ENCODE measurements at regions not wholly inside any gene's neighbourhood (a gene's known extent, or its start where the extent isn't known, plus 50 kb on each side); places are given as distances from the start of the nearest gene placed in this dataset.

DNA sequence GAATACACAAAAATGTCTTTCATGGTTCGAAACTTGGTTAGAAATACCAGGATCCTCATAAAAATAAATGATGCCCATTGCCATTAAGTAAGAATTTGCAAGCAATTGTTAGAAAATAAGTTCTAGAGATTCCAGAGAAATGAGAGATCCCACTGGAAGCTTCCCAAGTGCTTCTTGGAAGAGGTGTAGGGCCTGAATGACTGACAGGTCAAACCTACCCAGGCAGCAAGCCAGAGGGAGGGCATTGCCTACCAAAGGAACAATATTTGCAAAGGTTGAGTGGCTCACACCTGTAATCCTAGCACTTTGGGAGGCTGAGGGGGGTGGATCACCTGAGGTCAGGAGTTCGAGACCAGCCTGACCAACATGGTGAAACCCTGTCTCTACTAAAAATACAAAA, 777.0 kb upstream of the WWC1 start:
- Histone ChIP-seq H3K9me3 (ENCODE audit: insufficient read depth, low read length) (no peaks in the 10 kb centered on the region), H3K4me3 (ENCODE audit: insufficient read depth, low read length, poor library complexity, severe bottlenecking) (no peak overlapping the region), H3K9ac (ENCODE audit: low read length) (no peak overlapping the region), H3K27me3 (ENCODE audit: low read length) (no peaks in the 10 kb centered on the region), H3K36me3 (ENCODE audit: low read length) (no peaks in the 10 kb centered on the region), H4K20me1 (ENCODE audit: low read depth, low read length) (no peaks in the 10 kb centered on the region), H3F3A (ENCODE audit: insufficient read depth) (no peaks in the 10 kb centered on the region), H3K4me2 (ENCODE audit: low read depth, low read length, poor library complexity, severe bottlenecking) (no peak overlapping the region), H2AFZ (ENCODE audit: low read depth, low read length, severe bottlenecking) (no peak overlapping the region), H3K79me2 (ENCODE audit: insufficient read depth, low read length) (no peaks in the 10 kb centered on the region), H3K27ac (ENCODE audit: low read depth, low read length) (no peak overlapping the region), H3K9me2 (replicated peaks; ENCODE audit: insufficient read depth, low read length) (no peaks in the 10 kb centered on the region)
- no peak for TF ChIP-seq EZH2phosphoT487 (conservative IDR thresholded peaks at IDR 0.05; ENCODE audit: low read length)
- TF ChIP-seq, protein P1, sequence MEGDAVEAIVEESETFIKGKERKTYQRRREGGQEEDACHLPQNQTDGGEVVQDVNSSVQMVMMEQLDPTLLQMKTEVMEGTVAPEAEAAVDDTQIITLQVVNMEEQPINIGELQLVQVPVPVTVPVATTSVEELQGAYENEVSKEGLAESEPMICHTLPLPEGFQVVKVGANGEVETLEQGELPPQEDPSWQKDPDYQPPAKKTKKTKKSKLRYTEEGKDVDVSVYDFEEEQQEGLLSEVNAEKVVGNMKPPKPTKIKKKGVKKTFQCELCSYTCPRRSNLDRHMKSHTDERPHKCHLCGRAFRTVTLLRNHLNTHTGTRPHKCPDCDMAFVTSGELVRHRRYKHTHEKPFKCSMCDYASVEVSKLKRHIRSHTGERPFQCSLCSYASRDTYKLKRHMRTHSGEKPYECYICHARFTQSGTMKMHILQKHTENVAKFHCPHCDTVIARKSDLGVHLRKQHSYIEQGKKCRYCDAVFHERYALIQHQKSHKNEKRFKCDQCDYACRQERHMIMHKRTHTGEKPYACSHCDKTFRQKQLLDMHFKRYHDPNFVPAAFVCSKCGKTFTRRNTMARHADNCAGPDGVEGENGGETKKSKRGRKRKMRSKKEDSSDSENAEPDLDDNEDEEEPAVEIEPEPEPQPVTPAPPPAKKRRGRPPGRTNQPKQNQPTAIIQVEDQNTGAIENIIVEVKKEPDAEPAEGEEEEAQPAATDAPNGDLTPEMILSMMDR (IDR thresholded peaks at IDR 0.05; ENCODE audit: insufficient read depth, low read length, poor library complexity, severe bottlenecking): no peak

DNA sequence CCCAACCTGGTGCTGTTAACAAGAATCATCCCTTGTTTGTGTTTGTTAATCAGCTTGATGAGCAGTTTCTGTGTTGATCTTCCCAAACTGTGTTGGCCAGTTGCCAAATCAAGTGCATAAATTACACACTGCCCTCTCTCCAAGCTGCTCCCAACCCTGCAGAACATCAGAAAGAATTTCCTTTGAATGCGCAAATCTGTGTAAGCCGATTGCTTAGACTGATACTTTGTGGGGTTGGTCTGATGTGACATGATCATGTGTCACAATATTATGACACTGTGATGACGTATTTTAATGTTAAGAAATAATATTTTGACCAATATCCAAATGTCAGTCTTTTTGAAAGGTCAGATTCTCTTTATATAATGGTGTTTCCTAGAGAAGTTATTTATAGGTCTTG, 766.4 kb upstream of the WWC1 start:
- no peaks in the 10 kb centered on the region for H4K20me1 ChIP-seq (ENCODE audit: low read depth, low read length)
- H3K27ac ChIP-seq (ENCODE audit: low read depth, low read length): no peak overlapping the region
- H3K79me2 ChIP-seq (ENCODE audit: insufficient read depth, low read length): no peaks in the 10 kb centered on the region
- H3K4me3 ChIP-seq (ENCODE audit: insufficient read depth, low read length, poor library complexity, severe bottlenecking): no peak overlapping the region
- H3K9ac ChIP-seq (ENCODE audit: low read length): no peak overlapping the region
- H3K9me2 ChIP-seq (replicated peaks; ENCODE audit: insufficient read depth, low read length): no peaks in the 10 kb centered on the region
- no peaks in the 10 kb centered on the region for H3K27me3 ChIP-seq (ENCODE audit: low read length)
- H3K36me3 ChIP-seq (ENCODE audit: low read length): no peaks in the 10 kb centered on the region
- H3K9me3 ChIP-seq (ENCODE audit: insufficient read depth, low read length): no peaks in the 10 kb centered on the region
- TF ChIP-seq, protein P1 (IDR thresholded peaks at IDR 0.05; ENCODE audit: insufficient read depth, low read length, poor library complexity, severe bottlenecking): no peak
- TF ChIP-seq EZH2phosphoT487 (conservative IDR thresholded peaks at IDR 0.05; ENCODE audit: low read length): no peak
- H3K4me2 ChIP-seq (ENCODE audit: low read depth, low read length, poor library complexity, severe bottlenecking): no peak overlapping the region
- H3F3A ChIP-seq (ENCODE audit: insufficient read depth): no peaks in the 10 kb centered on the region
- H2AFZ ChIP-seq (ENCODE audit: low read depth, low read length, severe bottlenecking): no peak overlapping the region

DNA sequence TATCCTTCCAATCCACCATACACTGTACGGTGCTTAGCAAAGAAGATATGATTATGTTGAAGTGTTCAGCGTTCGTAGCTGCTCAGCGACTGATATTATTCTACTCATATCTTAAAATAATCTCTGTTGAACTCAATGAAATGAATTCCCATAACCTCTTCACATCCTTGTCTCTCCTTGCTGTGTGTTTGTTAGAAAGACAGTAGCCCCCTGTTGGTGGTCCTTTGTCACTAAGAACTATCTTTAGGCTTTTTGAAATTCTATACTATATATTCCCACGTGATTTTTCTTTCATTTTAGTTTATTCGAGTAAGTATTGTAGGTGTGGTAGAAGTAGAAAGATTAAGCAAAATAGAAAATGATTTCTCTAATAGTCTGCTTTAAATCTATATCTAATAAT, 762.8 kb upstream of the WWC1 start:
- Histone ChIP-seq H3K4me2 (ENCODE audit: low read depth, low read length, poor library complexity, severe bottlenecking) (no peak overlapping the region), H3K36me3 (ENCODE audit: low read length) (no peaks in the 10 kb centered on the region), H3K4me3 (ENCODE audit: insufficient read depth, low read length, poor library complexity, severe bottlenecking) (no peak overlapping the region), H3K9ac (ENCODE audit: low read length) (no peak overlapping the region), H3K27ac (ENCODE audit: low read depth, low read length) (no peak overlapping the region), H3K79me2 (ENCODE audit: insufficient read depth, low read length) (no peaks in the 10 kb centered on the region), H3F3A (ENCODE audit: insufficient read depth) (no peaks in the 10 kb centered on the region), H2AFZ (ENCODE audit: low read depth, low read length, severe bottlenecking) (no peak overlapping the region), H3K9me3 (ENCODE audit: insufficient read depth, low read length) (no peaks in the 10 kb centered on the region), H4K20me1 (ENCODE audit: low read depth, low read length) (no peaks in the 10 kb centered on the region), H3K9me2 (replicated peaks; ENCODE audit: insufficient read depth, low read length) (no peaks in the 10 kb centered on the region), H3K27me3 (ENCODE audit: low read length) (no peaks in the 10 kb centered on the region)
- TF ChIP-seq, protein P1 (IDR thresholded peaks at IDR 0.05; ENCODE audit: insufficient read depth, low read length, poor library complexity, severe bottlenecking): no peak
- no peak for TF ChIP-seq EZH2phosphoT487 (conservative IDR thresholded peaks at IDR 0.05; ENCODE audit: low read length)

DNA sequence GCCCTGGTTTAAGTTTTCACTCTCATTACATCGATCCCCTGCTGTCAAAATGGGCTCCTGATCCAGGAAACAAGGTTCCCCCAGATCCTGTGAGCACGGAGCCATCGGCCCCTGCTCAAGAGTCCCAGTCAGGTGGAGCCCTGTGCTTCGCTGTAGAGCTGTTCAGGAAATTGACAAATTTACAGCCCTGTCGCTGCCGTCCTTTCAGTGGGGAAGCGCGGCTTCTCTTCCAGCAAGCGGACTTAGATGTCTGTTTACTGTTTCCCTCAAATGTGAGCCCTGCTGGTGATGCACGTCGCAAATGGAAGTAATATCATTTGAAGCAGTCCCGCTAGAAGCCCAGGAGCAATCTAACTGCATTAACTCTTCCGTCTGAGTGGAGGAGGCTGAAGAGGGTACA, 760.9 kb upstream of the WWC1 start:
- no peaks in the 10 kb centered on the region for H3K27me3 ChIP-seq (ENCODE audit: low read length)
- no peaks in the 10 kb centered on the region for H4K20me1 ChIP-seq (ENCODE audit: low read depth, low read length)
- H3K36me3 ChIP-seq (ENCODE audit: low read length): no peaks in the 10 kb centered on the region
- no peak overlapping the region for H3K4me2 ChIP-seq (ENCODE audit: low read depth, low read length, poor library complexity, severe bottlenecking)
- H3K27ac ChIP-seq (ENCODE audit: low read depth, low read length): no peak overlapping the region
- H2AFZ ChIP-seq (ENCODE audit: low read depth, low read length, severe bottlenecking): no peak overlapping the region
- TF ChIP-seq EZH2phosphoT487 (conservative IDR thresholded peaks at IDR 0.05; ENCODE audit: low read length): no peak
- TF ChIP-seq, protein P1 (IDR thresholded peaks at IDR 0.05; ENCODE audit: insufficient read depth, low read length, poor library complexity, severe bottlenecking): no peak
- no peaks in the 10 kb centered on the region for H3K9me2 ChIP-seq (replicated peaks; ENCODE audit: insufficient read depth, low read length)
- H3K9me3 ChIP-seq (ENCODE audit: insufficient read depth, low read length): no peaks in the 10 kb centered on the region
- no peak overlapping the region for H3K9ac ChIP-seq (ENCODE audit: low read length)
- no peaks in the 10 kb centered on the region for H3K79me2 ChIP-seq (ENCODE audit: insufficient read depth, low read length)
- no peak overlapping the region for H3K4me3 ChIP-seq (ENCODE audit: insufficient read depth, low read length, poor library complexity, severe bottlenecking)
- no peaks in the 10 kb centered on the region for H3F3A ChIP-seq (ENCODE audit: insufficient read depth)

Data from SU-DHL-6 (cell line).